Thyroid gland (tissue), 4 donors: ENCODE measurements at regions not wholly inside any gene's neighbourhood (a gene's known extent, or its start where the extent isn't known, plus 50 kb on each side); places are given as distances from the start of the nearest gene placed in this dataset.

Experiments
- POLR2A ChIP-seq, 2 donors: fragments of 450-650 bp; IDR thresholded peaks; one replicate each; pipeline ENCODE4 v1.6.1; 2017; ENCODE audit warnings: antibody characterized with exemption in 2 of 2, mild to moderate bottlenecking in 2 of 2, moderate library complexity in 1 of 2
- TF ChIP-seq, protein P1 (sequence below), 6 experiments: fragments of 200-600 bp in 3 of 6; fragments of 450-650 bp in 3 of 6; sonication (generic) in 3 of 6; IDR thresholded peaks; one replicate each; pipeline ENCODE4 v1.5.1; 2016 to 2019; ENCODE audit warnings: antibody characterized with exemption in 6 of 6, mild to moderate bottlenecking in 2 of 6, inconsistent platforms in 1 of 6, moderate library complexity in 1 of 6

DNA sequence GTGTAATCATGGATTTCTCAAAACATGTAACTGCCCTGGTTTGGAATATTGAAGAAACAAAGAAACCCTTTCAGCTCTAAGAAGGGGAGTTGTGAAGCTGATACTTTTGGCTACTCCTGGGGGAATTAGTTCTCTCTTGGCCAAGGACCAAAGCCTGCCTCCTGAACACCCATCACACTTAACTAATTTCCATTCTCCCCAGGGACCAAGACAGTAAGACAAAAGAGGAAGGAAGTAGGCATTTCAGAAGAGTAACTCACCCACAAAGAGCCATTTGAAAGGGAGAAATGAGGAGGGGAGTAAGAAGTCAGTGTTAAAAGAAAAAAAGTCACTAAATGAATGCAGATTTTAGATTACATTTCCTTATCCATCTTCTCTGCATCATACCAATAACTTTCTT is 328.0 kb upstream of the SOX2 start:
- TF ChIP-seq, protein P1, sequence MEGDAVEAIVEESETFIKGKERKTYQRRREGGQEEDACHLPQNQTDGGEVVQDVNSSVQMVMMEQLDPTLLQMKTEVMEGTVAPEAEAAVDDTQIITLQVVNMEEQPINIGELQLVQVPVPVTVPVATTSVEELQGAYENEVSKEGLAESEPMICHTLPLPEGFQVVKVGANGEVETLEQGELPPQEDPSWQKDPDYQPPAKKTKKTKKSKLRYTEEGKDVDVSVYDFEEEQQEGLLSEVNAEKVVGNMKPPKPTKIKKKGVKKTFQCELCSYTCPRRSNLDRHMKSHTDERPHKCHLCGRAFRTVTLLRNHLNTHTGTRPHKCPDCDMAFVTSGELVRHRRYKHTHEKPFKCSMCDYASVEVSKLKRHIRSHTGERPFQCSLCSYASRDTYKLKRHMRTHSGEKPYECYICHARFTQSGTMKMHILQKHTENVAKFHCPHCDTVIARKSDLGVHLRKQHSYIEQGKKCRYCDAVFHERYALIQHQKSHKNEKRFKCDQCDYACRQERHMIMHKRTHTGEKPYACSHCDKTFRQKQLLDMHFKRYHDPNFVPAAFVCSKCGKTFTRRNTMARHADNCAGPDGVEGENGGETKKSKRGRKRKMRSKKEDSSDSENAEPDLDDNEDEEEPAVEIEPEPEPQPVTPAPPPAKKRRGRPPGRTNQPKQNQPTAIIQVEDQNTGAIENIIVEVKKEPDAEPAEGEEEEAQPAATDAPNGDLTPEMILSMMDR (IDR thresholded peaks at IDR 0.05): no peak
- TF ChIP-seq POLR2A (IDR thresholded peaks at IDR 0.05): no peak
